Endodermal cell (in vitro differentiated cells): ENCODE measurements at regions not wholly inside any gene's neighbourhood (a gene's known extent, or its start where the extent isn't known, plus 50 kb on each side); places are given as distances from the start of the nearest gene placed in this dataset.

Source experiments
- DNase-seq: peaks from one replicate; pipeline ENCODE4 v3.0.0-alpha.2; 2017
- H3K27ac ChIP-seq: 2 replicates; pipeline ENCODE4 v1.5.1; 2013; ENCODE audit warnings: mild to moderate bottlenecking, low read depth, low read length, moderate library complexity
- H3K27me3 ChIP-seq: 2 replicates; pipeline ENCODE4 v1.6.1; 2013; ENCODE audit warnings: mild to moderate bottlenecking, low read length, moderate library complexity; ENCODE audit not compliant: insufficient read depth, control insufficient read depth, poor library complexity, severe bottlenecking
- H3K36me3 ChIP-seq: 2 replicates; pipeline ENCODE4 v1.7.0; 2013; ENCODE audit warnings: mild to moderate bottlenecking, low read length, moderate library complexity; ENCODE audit not compliant: control insufficient read depth, insufficient read depth
- H3K4me1 ChIP-seq: one replicate; pipeline ENCODE4 v1.7.0; 2013; ENCODE audit warnings: low read length; ENCODE audit not compliant: control insufficient read depth, insufficient read depth
- H3K4me3 ChIP-seq: 2 replicates; pipeline ENCODE4 v1.5.1; 2013; ENCODE audit warnings: mild to moderate bottlenecking, low read length, moderate library complexity
- H3K9ac ChIP-seq: 2 replicates; pipeline ENCODE4 v1.6.1; 2013; ENCODE audit warnings: mild to moderate bottlenecking, low read length, moderate library complexity; ENCODE audit not compliant: poor library complexity, severe bottlenecking; ENCODE audit errors: extremely low read depth
- H3K9me3 ChIP-seq: 2 replicates; pipeline ENCODE4 v1.6.1; 2013; ENCODE audit warnings: mild to moderate bottlenecking, low read length, moderate library complexity; ENCODE audit not compliant: control insufficient read depth
- H3K27ac Mint-ChIP-seq: 2 replicates; pipeline ENCODE4 v1.8.0; 2020; ENCODE audit warnings: mixed read lengths
- H3K27me3 Mint-ChIP-seq: 2 replicates; pipeline ENCODE4 v1.8.0; 2021; ENCODE audit warnings: mild to moderate bottlenecking, mixed read lengths; ENCODE audit not compliant: insufficient read depth
- H3K36me3 Mint-ChIP-seq: 2 replicates; pipeline ENCODE4 v1.8.0; 2020; ENCODE audit warnings: low read depth, mixed read lengths
- H3K4me1 Mint-ChIP-seq: 2 replicates; pipeline ENCODE4 v1.8.0; 2020; ENCODE audit warnings: mixed read lengths
- H3K4me3 Mint-ChIP-seq: 2 replicates; pipeline ENCODE4 v1.8.0; 2020; ENCODE audit warnings: mild to moderate bottlenecking, moderate library complexity, mixed read lengths
- H3K9me3 Mint-ChIP-seq: 2 replicates; pipeline ENCODE4 v1.8.0; 2020; ENCODE audit warnings: mild to moderate bottlenecking, mixed read lengths
- WGBS, 2 experiments: methylation state at CpG; one replicate each; pipeline versions ENCODE4 v1.1.5 to v1.1.7; 2013; ENCODE audit warnings: missing lambda C conversion rate in 2 of 2, mixed read lengths in 1 of 2; ENCODE audit not compliant: insufficient coverage in 1 of 2, insufficient read length in 1 of 2; 5-methylcytosine and 5-hydroxymethylcytosine counted together
- TF ChIP-seq, protein P1 (sequence below): fragments of 200-600 bp; sonication (generic); conservative IDR thresholded peaks from 2 replicates; pipeline ENCODE4 v1.5.0; 2021; ENCODE audit warnings: antibody characterized with exemption, mild to moderate bottlenecking

DNA sequence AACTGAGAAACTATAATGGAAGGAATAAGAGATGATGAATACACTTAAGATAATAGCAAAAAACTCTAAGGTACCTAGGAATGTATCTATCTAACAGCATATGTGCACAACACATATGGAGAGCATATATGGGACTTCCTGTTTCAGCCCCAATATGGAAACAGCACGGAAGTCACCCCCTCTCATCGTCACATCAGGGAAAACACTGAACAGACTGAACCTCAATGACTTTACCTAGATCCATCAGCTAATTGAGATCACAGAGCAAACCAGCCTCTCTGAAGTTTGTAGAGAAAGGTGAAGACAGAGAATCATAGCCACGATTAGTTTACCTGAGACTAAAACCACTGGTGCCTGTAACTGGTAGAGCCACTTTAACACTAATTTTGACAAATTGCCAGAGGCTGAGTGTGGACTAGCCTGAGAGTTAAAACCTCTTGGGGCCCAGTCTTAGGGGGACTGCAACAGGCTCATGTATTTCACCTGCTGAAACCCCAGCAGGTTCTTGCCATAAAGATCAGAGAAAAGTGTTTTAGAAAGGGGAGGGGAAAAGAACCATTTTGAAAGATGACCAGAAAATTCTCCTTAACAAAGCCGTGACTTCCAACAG lies 722.6 kb downstream of the TBC1D22A start:
- no peaks in the 10 kb centered on the region for H3K4me1 Mint-ChIP-seq
- DNase-seq, result no peak
- no peak overlapping the region for H3K27ac Mint-ChIP-seq
- TF ChIP-seq, protein P1, sequence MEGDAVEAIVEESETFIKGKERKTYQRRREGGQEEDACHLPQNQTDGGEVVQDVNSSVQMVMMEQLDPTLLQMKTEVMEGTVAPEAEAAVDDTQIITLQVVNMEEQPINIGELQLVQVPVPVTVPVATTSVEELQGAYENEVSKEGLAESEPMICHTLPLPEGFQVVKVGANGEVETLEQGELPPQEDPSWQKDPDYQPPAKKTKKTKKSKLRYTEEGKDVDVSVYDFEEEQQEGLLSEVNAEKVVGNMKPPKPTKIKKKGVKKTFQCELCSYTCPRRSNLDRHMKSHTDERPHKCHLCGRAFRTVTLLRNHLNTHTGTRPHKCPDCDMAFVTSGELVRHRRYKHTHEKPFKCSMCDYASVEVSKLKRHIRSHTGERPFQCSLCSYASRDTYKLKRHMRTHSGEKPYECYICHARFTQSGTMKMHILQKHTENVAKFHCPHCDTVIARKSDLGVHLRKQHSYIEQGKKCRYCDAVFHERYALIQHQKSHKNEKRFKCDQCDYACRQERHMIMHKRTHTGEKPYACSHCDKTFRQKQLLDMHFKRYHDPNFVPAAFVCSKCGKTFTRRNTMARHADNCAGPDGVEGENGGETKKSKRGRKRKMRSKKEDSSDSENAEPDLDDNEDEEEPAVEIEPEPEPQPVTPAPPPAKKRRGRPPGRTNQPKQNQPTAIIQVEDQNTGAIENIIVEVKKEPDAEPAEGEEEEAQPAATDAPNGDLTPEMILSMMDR, result no peak
- no peak overlapping the region for H3K4me3 ChIP-seq
- no peaks in the 10 kb centered on the region for H3K4me1 ChIP-seq
- H3K9me3 ChIP-seq, result peaks cover 62% of the 10 kb centered on the region
- H3K27ac ChIP-seq, result no peak overlapping the region
- no peak overlapping the region for H3K9ac ChIP-seq
- no peaks in the 10 kb centered on the region for H3K27me3 ChIP-seq
- H3K36me3 Mint-ChIP-seq, result no peaks in the 10 kb centered on the region
- H3K4me3 Mint-ChIP-seq, result no peak overlapping the region
- H3K9me3 Mint-ChIP-seq, result peaks cover 88% of the 10 kb centered on the region
- WGBS, 2 experiments, result 63 to 77% methylated on average over 3 to 4 of the region's 4 CpGs
- no peaks in the 10 kb centered on the region for H3K27me3 Mint-ChIP-seq
- no peaks in the 10 kb centered on the region for H3K36me3 ChIP-seq

DNA sequence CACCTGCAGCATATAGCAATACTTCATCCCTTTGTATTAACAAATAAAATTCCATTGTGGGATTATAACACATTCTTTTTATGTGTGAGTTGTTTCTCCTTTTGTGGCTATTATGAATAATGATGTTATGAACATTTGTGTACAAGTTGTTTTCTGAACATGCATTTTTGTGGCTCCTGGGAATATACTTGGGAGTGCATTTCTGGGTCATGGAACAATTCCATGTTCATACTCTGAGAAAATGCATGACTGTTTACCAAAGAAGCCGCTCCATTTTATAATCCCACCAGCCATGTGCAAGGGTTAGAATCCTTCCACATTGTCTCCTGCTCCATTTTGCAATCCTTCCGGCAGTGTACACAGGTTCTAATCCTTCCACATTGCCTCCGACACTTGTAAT lies 713.8 kb downstream of the TBC1D22A start:
- no peak overlapping the region for H3K27ac ChIP-seq
- H3K4me3 ChIP-seq, result no peak overlapping the region
- Mint-ChIP-seq H3K27ac (no peak overlapping the region), H3K27me3 (no peaks in the 10 kb centered on the region), H3K9me3 (peaks cover 93% of the 10 kb centered on the region), H3K4me3 (no peak overlapping the region), H3K4me1 (no peaks in the 10 kb centered on the region), H3K36me3 (no peaks in the 10 kb centered on the region)
- TF ChIP-seq, protein P1, result no peak
- H3K9ac ChIP-seq, result no peak overlapping the region
- H3K9me3 ChIP-seq, result peaks cover 67% of the 10 kb centered on the region
- H3K36me3 ChIP-seq, result no peaks in the 10 kb centered on the region
- no peak for DNase-seq
- H3K4me1 ChIP-seq, result no peaks in the 10 kb centered on the region
- 90 to 93% methylated on average over 1 to 2 of the region's 3 CpGs for WGBS, 2 experiments
- no peaks in the 10 kb centered on the region for H3K27me3 ChIP-seq

DNA sequence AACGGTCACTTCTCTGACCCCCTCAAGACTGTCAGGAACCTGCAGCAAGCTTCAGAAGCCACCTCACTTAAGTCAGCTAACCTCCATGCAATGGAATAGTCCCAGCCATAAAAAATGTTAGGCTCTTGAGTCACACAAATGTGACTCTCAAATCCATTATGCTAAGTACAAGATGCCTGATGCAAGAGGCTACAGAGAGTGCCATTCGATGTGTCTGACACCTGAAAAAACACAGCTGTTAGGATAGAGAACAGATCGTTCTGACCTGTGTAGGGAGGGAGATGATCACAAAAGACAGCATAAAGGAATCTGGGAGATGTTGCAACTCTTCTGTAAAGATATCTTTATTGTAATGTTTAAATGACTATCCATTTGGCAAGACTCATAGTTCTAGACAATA lies 712.4 kb downstream of the TBC1D22A start:
- Histone ChIP-seq H3K9me3 (peaks cover 64% of the 10 kb centered on the region), H3K27ac (no peak overlapping the region), H3K9ac (no peak overlapping the region), H3K4me3 (no peak overlapping the region), H3K27me3 (no peaks in the 10 kb centered on the region), H3K4me1 (no peaks in the 10 kb centered on the region), H3K36me3 (no peaks in the 10 kb centered on the region)
- Mint-ChIP-seq H3K27ac (no peak overlapping the region), H3K36me3 (no peaks in the 10 kb centered on the region), H3K4me1 (no peaks in the 10 kb centered on the region), H3K4me3 (no peak overlapping the region), H3K27me3 (no peaks in the 10 kb centered on the region), H3K9me3 (peaks cover 90% of the 10 kb centered on the region)
- TF ChIP-seq, protein P1, result no peak
- WGBS, 2 experiments, result 45 to 68% methylated on average over 2 to 3 of the region's 3 CpGs
- DNase-seq, result no peak
